Body of pancreas (tissue), 4 donors: ENCODE measurements at regions not wholly inside any gene's neighbourhood (a gene's known extent, or its start where the extent isn't known, plus 50 kb on each side); places are given as distances from the start of the nearest gene placed in this dataset.

Experiments used
- ATAC-seq: fragments of 150-250 bp; one replicate; pipeline ENCODE4 v1.9.1; 2016
- DNase-seq, 4 donors: peaks; one replicate each; pipeline ENCODE4 v3.0.0-alpha.2; 2019
- H3K27ac ChIP-seq, 4 donors: fragments of 200-600 bp; sonication (generic); 1 replicate in 3 of 4; 2 replicates in 1 of 4; pipeline versions ENCODE4 v1.5.1 to v1.6.1; 2016 to 2019; ENCODE audit warnings: mild to moderate bottlenecking in 1 of 4, mixed read lengths in 1 of 4, moderate library complexity in 1 of 4
- H3K27me3 ChIP-seq, 2 donors: fragments of 200-600 bp; sonication (generic); one replicate each; pipeline ENCODE4 v1.6.0; 2016; ENCODE audit warnings: mild to moderate bottlenecking in 1 of 2
- H3K36me3 ChIP-seq, 2 donors: fragments of 200-600 bp; sonication (generic); replicated peaks in 1 of 2; 2 replicates each; pipeline ENCODE4 v1.5.1; 2016; ENCODE audit warnings: low read depth in 2 of 2; ENCODE audit not compliant: insufficient read depth in 1 of 2
- H3K4me1 ChIP-seq: fragments of 200-600 bp; sonication (generic); one replicate; pipeline ENCODE4 v1.6.0; 2016
- H3K4me3 ChIP-seq, 2 donors: fragments of 200-600 bp; sonication (generic); 1 replicate in 1 of 2; 2 replicates in 1 of 2; pipeline ENCODE4 v1.5.1; 2016 to 2019
- H3K9me3 ChIP-seq, 3 donors: fragments of 200-600 bp; sonication (generic); 1 replicate in 2 of 3; 2 replicates in 1 of 3; pipeline ENCODE4 v1.5.1; 2016
- CTCF ChIP-seq, 7 experiments: fragments of 450-650 bp in 4 of 7; fragments of 200-600 bp in 3 of 7; sonication (generic) in 3 of 7; IDR thresholded peaks; one replicate each; pipeline ENCODE4 v1.5.1; 2016 to 2019; ENCODE audit warnings: antibody characterized with exemption in 7 of 7
- POLR2A ChIP-seq, 3 donors: fragments of 450-650 bp; IDR thresholded peaks; one replicate each; pipeline ENCODE4 v1.6.1; 2016; ENCODE audit warnings: antibody characterized with exemption in 3 of 3, mild to moderate bottlenecking in 2 of 3
- WGBS, 2 donors: methylation state at CpG; one replicate each; pipeline ENCODE4 v1.1.5; 2017; 5-methylcytosine and 5-hydroxymethylcytosine counted together
- intact Hi-C: fragments of 100-400 bp; cut with DNase I; formaldehyde crosslinking; loops from one replicate; pipeline ENCODE4 v1.15.1; 2023

GRCh38 chr12:24759155-24759554 lies 189.7 kb downstream of the BCAT1 start:
- 92 to 95% methylated on average over 3 of the region's 3 CpGs for WGBS, 2 donors
- Histone ChIP-seq H3K36me3 (no peaks in the 10 kb centered on the region), H3K27ac (peak overlapping the region in 3 of 4 donors; percentile 44 to 61 (median 60)), H3K9me3 (no peaks in the 10 kb centered on the region), H3K27me3 (no peaks in the 10 kb centered on the region), H3K4me1 (peaks cover 4% of the 10 kb centered on the region), H3K4me3 (no peak overlapping the region)
- DNase-seq: no peak
- no peak for ATAC-seq
- TF ChIP-seq CTCF (IDR thresholded peaks at IDR 0.05) (no peak), POLR2A (IDR thresholded peaks at IDR 0.05) (no peak)
- intact Hi-C loops: no loop called here

- intact Hi-C loops: no loop called here
- ATAC-seq: no peak
- Histone ChIP-seq H3K9me3 (no peaks in the 10 kb centered on the region), H3K4me1 (peaks cover 7% of the 10 kb centered on the region), H3K36me3 (no peaks in the 10 kb centered on the region), H3K27ac (no peak overlapping the region), H3K27me3 (no peaks in the 10 kb centered on the region), H3K4me3 (no peak overlapping the region)
- 65 to 72% methylated on average over 3 of the region's 3 CpGs for WGBS, 2 donors
- DNase-seq: no peak
- TF ChIP-seq POLR2A (IDR thresholded peaks at IDR 0.05) (no peak), CTCF (IDR thresholded peaks at IDR 0.05) (no peak)
These were observed 192.3 kb downstream of the BCAT1 start for GRCh38 chr12:24756479-24757024.

- intact Hi-C loops: no loop called here
- peaks cover 7% of the 10 kb centered on the region for H3K4me1 ChIP-seq
- ATAC-seq (no peak), DNase-seq (no peak)
- H3K9me3 ChIP-seq: no peaks in the 10 kb centered on the region
- H3K36me3 ChIP-seq: no peaks in the 10 kb centered on the region
- no peak overlapping the region for H3K4me3 ChIP-seq
- no peak for TF ChIP-seq CTCF (IDR thresholded peaks at IDR 0.05)
- no peak for TF ChIP-seq POLR2A (IDR thresholded peaks at IDR 0.05)
- WGBS, 2 donors: 41 to 47% methylated on average over 7 of the region's 7 CpGs
- no peak overlapping the region for H3K27ac ChIP-seq
- no peaks in the 10 kb centered on the region for H3K27me3 ChIP-seq
These were observed 193.9 kb downstream of the BCAT1 start for GRCh38 chr12:24754690-24755638.

- Histone ChIP-seq H3K4me1 (peaks cover 7% of the 10 kb centered on the region), H3K27ac (no peak overlapping the region), H3K9me3 (no peaks in the 10 kb centered on the region), H3K36me3 (no peaks in the 10 kb centered on the region), H3K27me3 (no peaks in the 10 kb centered on the region), H3K4me3 (no peak overlapping the region)
- TF ChIP-seq POLR2A (IDR thresholded peaks at IDR 0.05): no peak
- TF ChIP-seq CTCF (IDR thresholded peaks at IDR 0.05): no peak
- DNase-seq (no peak), ATAC-seq (no peak)
- intact Hi-C loops: no loop called here
- 70 to 73% methylated on average over 4 of the region's 4 CpGs for WGBS, 2 donors
These were observed 196.0 kb downstream of the BCAT1 start for GRCh38 chr12:24752763-24753462.
